ENCODE measurements at regions not wholly inside any gene's neighbourhood (a gene's known extent, or its start where the extent isn't known, plus 50 kb on each side); places are given as distances from the start of the nearest gene placed in this dataset.

DNA sequence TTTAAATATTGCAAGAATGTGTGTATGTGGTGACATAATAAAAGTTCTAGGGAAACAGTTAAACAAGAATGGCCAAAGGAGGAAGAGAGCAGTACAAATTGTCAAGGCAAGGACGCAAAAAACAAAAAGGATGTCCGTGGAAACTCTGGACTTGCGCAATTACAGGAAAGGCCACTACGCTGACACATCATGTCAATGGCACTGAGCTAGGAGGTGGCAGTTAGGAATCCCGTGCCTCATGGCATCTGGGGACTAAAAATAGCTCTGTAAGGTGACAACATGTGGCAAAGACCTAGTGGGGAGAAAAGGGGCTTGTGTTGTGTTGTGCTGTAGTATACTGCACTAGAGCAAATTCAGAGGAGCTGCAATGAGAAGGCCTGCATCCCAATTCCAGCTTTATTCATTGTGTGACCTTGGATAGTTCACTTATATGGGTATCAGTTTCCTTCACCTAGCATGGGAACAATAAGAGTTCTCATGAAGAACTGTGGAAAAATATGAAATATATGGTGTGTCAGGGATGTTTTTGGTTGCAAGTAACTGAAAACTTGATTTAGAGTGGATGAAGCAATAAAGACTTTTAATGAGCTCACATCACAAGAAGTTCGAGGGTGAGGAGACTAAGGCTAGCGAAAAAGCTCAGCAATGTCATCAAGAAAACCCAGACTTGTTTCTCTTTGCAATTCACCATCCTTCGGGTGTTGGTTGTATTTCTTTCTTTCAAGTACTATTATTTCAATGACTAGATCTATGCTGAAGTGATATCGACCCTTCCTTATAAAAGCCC is 124.1 kb upstream of the STC2 start:
- no peak for DNase-seq
- in situ Hi-C loops (cut with HindIII; ENCODE audit: low pct_ligation_motif_present, low pct_unique_long_range_greater_than_20kb, low sequenced_read_pairs): no loop called here

DNA sequence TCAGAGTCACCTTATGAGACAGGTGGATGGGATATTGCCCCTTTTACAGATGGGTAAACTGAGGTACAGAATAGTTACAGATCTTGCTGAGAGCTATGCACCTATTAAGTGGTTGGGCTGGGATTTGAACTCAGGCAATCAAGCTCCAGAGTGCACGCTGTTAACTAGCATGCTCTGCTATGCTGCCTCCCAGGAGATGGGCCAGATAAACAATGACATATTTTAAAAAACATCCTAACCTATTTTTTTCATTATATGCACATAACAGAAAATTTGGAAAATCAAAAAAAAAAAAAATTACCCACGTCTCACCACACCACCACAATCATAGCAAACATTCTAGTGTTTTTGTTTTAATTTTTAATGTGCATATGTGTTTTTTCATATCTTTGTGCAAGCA is 123.4 kb upstream of the STC2 start:
- in situ Hi-C loops (cut with HindIII; ENCODE audit: low pct_ligation_motif_present, low pct_unique_long_range_greater_than_20kb, low sequenced_read_pairs): no loop called here
- no peak for DNase-seq

DNA sequence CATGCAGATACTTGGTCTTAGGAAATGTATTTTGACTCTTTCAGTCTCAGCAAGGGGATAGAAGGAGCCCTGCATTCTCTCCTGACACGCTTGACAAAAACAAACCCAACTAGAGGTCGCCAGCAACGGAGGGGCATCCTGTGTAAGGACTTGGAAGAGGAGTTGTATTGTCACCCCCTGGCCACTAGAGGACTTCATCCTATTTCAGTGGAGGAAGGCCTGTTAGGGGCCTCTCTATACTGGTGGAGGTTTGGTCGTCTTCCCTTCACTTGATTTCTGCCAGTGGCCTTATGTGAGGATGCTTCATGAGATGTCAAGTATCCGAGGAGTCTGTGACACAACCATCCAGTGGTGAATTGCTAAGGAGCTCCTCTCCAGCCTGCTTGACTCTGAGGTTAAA is 122.8 kb upstream of the STC2 start:
- peak; percentile 27 for DNase-seq
- in situ Hi-C loops (cut with HindIII; ENCODE audit: low pct_ligation_motif_present, low pct_unique_long_range_greater_than_20kb, low sequenced_read_pairs): no loop called here

DNA sequence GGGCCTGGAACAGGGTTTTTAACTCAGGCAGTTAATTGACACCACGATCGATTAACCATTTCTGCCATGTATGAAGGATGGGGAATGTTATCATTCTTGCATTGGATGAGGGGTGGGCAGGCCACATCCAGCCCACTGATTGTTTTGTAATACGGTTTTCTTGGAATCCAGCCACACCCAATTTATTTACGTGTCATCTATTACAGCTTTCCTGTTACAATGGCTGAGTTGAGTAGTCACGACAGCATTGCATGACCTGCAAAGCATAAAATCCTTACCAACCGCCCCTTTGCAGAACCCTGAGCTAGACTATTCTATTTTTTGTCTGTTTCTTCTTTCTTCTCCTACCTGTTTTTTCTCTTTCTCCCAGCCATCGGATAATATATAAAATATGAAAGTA is 122.0 kb upstream of the STC2 start:
- DNase-seq: no peak
- in situ Hi-C loops (cut with HindIII; ENCODE audit: low pct_ligation_motif_present, low pct_unique_long_range_greater_than_20kb, low sequenced_read_pairs): no loop called here

DNA sequence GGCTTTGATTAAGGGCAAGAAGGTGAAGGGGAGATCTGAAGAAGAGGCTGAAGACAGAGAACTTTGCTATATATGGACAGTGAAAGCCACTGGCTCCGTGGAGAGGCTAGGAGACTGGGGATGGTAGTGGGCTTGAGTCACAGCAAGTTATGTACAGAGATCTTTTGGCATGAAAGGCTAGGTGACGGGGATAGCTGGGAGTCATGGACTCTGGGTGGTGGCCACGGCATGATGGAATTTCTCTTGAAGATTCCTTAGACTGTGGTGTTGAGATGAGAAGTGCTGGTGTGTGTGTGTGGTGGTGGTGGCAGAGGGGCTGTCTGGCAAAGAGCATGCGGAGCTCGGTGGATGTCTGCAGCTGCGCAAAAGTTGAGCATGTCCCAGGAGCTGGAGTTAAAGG is 120.6 kb upstream of the STC2 start:
- no peak for DNase-seq
- in situ Hi-C loops (cut with HindIII; ENCODE audit: low pct_ligation_motif_present, low pct_unique_long_range_greater_than_20kb, low sequenced_read_pairs): no loop called here

DNA sequence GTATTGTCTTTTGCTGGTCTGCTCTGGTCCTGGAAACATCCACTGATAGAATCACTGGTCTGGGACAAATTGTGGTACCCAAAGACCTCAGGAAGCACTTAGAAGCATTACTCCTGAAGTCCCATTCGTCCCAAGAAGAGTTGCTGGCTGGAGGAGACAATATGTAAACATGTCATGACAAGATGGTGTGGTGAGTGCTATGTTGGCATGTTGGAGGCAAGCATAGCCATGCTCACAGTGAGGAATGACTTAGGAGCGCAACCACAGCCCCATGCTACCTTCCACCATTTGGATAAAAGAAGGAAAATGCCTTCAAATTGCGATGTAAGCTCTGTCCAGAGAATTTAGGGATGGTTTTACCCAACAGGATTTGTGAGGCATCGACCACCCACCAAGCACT is 115.8 kb upstream of the STC2 start:
- in situ Hi-C loops (cut with HindIII; ENCODE audit: low pct_ligation_motif_present, low pct_unique_long_range_greater_than_20kb, low sequenced_read_pairs): no loop called here
- no peak for DNase-seq

DNA sequence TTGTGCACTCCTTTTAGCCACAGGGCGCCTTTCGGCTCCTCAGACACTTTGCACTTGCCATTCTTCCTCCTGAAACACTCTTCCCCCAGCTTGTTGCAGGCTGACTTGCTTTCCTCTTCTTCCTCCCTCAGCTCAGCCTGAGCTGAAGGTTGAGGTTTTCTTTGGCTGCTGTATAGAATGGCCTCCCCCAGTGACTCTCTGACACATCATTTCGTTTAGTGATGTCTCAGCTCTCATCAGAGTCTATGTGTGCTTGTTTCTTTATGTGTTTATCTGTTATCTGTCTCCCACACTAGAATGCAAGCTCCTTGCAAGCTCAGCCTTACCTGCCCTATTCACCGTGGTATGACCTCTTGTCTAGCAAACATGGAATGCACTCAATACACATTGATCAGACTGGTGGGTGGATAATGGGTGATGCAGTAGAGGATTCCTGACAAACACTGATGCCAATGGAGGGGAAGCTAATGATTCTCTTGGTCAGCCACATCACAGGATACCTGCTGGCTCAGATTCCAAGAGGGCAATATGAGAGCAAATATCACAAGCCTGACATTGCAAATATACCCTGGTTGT is 112.9 kb upstream of the STC2 start:
- no peak for DNase-seq
- in situ Hi-C loops (cut with HindIII; ENCODE audit: low pct_ligation_motif_present, low pct_unique_long_range_greater_than_20kb, low sequenced_read_pairs): no loop called here

DNA sequence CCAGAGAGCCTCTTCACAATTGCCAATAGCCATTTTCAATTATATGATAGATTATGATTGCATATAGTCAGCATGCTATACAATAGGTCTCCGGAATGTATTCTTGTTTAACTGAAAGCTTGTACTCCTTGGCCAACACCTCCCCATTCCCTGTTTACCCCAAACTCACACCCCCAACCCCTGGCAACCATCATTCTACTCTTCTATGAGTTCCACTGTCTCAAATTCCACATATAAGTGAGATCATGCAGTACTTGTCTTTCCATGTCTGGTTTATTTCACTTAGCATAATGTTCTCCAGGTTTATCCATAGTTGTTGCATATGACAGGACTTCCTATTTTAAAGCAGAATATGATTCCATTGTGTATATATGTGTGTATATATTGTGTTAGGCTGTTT is 110.7 kb upstream of the STC2 start:
- in situ Hi-C loops (cut with HindIII; ENCODE audit: low pct_ligation_motif_present, low pct_unique_long_range_greater_than_20kb, low sequenced_read_pairs): no loop called here
- DNase-seq: no peak

DNA sequence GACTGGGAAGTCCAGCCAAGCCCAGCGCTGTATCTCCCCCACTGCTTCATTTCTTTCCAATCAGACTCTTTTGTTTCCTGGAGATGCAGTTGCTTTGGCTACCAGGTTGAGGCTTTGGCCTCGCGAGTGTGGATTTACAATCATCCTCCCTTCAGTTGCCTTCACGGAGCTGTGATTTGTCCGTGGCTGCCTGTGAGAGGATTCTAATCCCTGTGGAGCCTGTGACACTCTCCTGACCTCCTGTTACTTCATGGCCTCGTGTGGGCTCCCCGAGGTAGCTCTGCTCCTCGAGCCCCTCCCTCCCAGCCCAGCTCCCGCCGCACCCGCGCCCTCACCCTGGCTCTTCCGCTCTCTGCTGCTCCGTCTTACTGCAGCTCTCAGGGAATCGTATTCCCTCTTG is 107.2 kb upstream of the STC2 start:
- DNase-seq: no peak
- in situ Hi-C loops (cut with HindIII; ENCODE audit: low pct_ligation_motif_present, low pct_unique_long_range_greater_than_20kb, low sequenced_read_pairs): no loop called here

DNA sequence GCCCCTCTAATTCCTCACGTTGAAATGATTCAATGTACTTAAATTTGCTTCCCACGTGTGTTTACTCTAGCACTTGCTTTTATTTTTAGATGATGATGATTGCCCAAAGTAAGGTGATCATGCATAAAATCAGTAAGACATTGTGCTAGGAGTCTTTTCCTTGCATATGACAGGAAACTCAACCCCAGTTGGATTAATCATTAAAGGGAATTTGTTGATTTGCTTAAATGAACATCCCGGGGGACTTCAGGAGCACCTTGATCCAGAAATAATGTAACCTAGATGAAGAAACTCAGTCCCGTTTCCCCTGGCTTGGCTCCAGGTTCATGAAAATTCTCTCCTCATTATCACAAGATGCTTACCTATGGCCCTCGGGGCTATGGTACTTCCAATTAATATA is 106.1 kb upstream of the STC2 start:
- in situ Hi-C loops (cut with HindIII; ENCODE audit: low pct_ligation_motif_present, low pct_unique_long_range_greater_than_20kb, low sequenced_read_pairs): no loop called here
- DNase-seq: no peak

DNA sequence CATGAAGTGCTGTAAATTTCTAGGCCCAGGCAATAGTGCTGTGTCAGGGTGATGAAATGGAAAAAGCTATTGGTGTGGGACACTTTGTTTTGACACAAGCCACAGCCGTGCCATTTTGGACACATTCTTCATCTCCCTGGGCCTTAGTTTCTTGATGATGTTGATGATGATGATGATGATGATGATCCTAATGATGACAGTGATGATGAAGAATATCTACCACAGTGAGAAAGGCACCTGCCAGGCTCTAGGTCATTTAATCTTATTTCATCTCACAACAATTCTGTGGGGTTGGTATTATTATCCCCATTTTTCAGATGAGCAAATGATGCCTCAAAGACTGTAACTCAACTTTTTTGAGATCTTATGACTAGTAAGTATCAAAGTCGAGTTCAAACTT is 102.2 kb upstream of the STC2 start:
- in situ Hi-C loops (cut with HindIII; ENCODE audit: low pct_ligation_motif_present, low pct_unique_long_range_greater_than_20kb, low sequenced_read_pairs): no loop called here
- DNase-seq: no peak

DNA sequence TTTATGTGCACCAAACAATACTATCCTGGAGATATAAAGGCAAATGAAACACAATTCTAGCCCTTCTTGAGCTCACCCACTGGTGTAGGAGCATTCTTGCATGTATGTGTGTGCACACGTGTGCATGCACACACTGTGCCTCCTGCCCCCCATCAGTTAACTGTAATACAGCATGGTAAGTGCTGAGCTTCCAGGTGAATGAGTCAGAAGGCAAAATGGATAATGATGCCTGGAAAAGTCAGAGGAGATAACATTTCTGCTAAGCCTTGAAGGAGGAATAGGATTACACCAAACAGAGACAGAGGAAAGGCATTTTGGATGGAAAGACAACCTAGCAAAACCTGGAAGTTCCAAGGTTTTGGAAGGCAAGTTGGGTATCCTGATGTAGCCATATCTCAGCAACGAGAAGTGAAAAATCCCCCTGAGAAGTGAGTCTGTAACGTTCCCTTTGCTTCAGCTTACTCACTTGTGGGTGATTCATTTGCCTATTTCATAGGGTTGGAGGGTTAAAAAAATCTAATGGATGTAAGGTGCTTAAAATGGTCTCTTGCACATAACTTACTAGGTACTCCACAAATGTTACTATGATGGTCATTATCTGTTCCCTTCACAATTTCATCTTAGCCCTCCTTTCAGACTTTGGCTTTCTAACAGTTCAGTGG is 101.4 kb upstream of the STC2 start:
- no peak for DNase-seq
- in situ Hi-C loops (cut with HindIII; ENCODE audit: low pct_ligation_motif_present, low pct_unique_long_range_greater_than_20kb, low sequenced_read_pairs): no loop called here

DNA sequence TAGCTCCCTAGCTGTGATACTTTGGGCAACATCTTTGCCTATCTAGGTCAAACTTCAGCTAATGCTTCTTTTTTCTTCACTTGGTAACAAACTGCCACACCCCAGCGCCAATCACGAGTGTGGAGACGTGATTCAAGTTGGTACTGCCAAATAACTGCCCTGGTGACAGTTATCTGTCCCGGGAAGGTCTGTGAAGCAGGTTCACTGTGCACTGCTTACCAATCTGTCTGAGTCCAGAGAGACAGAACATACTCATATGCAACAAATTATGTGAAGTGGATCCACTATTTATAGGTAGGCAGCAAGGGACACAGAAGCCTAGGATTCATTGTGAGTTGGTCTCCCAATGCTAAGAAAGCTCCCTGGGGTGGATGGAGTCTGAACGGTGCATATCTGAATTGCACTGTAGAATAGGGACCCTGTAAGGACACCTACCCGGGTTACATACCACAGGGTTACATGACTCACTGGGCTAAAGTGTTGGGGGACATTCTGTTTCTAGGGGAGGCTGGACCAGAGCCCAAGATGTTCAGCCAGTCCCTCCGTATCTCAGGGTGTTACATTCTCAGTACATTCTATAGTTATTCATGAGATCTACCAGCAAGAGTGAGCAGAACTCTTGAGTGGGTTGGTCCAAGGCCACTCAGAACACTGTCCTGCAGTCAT is 95.4 kb upstream of the STC2 start:
- in situ Hi-C loops (cut with HindIII; ENCODE audit: low pct_ligation_motif_present, low pct_unique_long_range_greater_than_20kb, low sequenced_read_pairs): no loop called here

DNA sequence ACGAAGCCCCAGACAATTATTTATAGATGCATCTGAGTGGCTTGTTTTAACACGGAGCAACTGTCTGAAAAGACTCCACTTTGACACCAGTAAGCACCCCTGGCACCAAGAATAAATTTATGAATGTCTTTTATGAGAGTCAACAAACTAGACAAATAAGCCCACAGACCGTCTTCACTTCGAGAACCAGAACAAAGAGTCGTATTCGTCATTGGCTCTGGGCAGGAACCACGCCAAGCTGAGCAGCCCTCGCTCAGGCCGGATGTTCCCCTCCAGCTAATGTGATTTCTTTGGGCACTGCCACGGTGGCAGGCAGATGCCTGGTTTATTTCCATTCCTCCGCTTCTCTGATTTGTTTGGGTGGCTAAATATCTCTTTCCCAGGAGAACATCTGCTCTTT is 91.9 kb upstream of the STC2 start:
- in situ Hi-C loops (cut with HindIII; ENCODE audit: low pct_ligation_motif_present, low pct_unique_long_range_greater_than_20kb, low sequenced_read_pairs): no loop called here
- no peak for DNase-seq

More for the DNA sequence above, 95.4 kb upstream of the STC2 start:
- DNase-seq: no peak

DNA sequence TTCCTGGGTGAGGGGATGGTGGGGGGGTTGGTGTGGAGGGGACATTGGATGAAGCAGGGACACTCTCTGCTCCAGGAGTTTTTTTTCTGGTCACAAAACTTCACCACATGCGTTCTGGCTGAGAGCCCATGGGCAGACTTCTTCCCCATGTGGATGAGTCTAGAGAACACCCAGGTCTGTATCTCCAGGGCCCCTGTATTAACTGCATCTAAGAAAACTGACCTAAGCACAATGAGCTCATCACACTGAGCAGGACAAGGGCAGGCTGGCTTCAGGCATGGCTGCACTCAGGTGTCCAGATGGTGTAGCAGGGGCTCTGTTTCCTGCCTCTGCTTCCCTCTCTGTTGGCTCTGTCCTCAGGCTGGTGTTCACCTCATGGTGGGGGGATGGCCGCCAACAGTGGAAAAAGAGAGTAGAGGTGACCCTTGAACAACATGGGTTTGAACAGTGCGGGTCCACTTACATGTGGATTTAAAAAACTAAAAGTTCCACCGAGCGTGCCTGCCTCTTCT is 85.3 kb upstream of the STC2 start:
- in situ Hi-C loops (cut with HindIII; ENCODE audit: low pct_ligation_motif_present, low pct_unique_long_range_greater_than_20kb, low sequenced_read_pairs): no loop called here
- peak; percentile 42 for DNase-seq

DNA sequence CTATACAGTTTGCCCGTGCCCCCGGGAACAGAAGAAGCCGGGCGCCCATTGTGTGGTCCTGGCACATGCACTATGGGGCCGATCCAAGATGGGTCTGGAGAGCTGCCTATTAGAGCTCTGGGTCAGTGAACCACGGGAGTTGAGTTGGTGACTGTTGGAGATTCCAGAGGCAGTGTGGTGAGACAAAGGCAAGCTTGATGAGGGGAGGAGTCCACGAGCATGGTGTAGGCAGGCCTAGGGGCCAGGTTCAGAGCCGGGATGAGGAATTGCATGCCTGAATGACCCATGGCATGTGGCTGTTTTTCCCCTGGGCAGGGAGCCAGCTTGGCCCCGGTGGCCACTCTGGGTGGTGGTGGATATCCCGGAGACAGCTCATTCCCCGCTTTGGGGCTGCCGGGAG is 84.4 kb upstream of the STC2 start:
- in situ Hi-C loops (cut with HindIII; ENCODE audit: low pct_ligation_motif_present, low pct_unique_long_range_greater_than_20kb, low sequenced_read_pairs): no loop called here
- peak; percentile 97 for DNase-seq

DNA sequence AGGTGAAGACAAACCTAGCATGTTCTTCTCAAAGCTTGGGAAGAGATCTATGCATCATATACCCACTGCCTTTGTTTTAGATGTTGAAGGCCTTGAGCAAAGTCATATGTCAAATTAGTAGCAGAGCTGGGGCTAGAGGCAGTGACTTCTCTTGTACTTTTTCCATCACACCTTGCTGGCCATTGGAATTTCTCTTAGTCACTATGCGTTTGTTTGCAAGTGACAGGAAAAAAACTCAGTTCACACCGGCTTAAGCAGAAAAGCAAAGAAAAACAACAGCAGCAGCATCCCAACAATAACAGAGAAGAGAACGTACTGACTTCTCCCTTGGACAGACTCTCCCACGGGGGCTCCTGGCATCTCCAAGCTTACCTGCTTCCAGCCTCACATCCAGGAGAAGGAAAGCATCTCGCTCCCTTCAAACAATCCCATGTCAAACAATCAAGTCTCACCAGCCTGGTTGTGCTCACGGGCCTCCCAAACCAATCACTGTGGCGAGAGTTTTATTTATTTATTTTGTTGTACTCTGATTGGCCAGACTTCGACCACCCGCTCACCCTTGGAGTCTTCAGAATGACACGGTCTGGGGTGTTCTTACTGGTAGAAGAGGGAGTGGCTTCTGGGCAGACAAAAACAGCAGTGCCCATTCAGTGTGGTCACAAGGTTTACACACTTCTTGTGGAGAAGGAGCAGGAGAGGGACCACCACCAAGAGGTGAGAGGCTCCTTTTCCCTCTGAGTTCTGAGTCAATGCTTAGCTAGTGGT is 83.8 kb upstream of the STC2 start:
- DNase-seq: peak; percentile 88
- in situ Hi-C loops (cut with HindIII; ENCODE audit: low pct_ligation_motif_present, low pct_unique_long_range_greater_than_20kb, low sequenced_read_pairs): no loop called here

DNA sequence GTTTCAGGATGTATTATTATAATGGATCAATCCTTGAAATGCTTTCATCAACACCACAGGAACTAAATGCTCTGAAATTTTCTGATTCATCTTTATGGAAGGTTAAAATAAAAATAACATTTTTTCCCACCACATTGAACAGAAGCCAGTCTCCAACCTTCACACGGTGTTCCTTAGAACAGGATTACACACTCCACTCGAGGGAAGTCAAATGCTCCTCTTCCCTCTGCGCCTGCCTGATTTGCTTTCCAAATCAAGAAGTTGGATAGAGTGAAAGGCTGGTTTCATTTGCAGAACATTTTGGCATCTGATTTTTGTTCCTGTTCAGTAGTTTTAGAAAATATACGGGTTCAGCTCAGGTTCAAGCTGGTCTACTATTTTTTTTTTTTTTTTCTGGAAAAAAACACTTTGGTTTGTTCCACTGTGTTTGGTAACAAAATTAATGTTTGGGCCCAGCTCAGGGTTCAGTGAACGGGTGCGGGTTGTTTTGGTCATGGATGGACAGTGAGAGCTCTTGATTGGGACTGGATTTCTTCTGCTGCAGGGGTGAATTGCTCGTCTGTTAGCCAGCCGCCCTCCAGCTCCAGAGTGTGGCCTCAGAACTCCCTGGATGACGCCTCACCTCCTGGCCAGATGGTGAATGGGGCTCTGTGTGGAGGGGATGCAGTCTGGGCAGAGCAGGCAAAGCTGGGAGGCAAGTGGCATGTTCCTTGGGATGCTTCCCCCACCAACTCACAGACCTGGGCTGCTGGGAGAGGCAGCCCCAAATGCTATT is 82.4 kb upstream of the STC2 start:
- in situ Hi-C loops (cut with HindIII; ENCODE audit: low pct_ligation_motif_present, low pct_unique_long_range_greater_than_20kb, low sequenced_read_pairs): no loop called here
- no peak for DNase-seq
